ENCODE measurements at regions not wholly inside any gene's neighbourhood (a gene's known extent, or its start where the extent isn't known, plus 50 kb on each side); places are given as distances from the start of the nearest gene placed in this dataset.

- TF ChIP-seq ZNF776 (CRISPR knock-in tag; IDR thresholded peaks at IDR 0.05) (no peak), KDM5B (CRISPR knock-in tag; IDR thresholded peaks at IDR 0.05; ENCODE audit: borderline replicate concordance) (no peak), ZNF781 (CRISPR knock-in tag; IDR thresholded peaks at IDR 0.05; ENCODE audit: borderline replicate concordance, not compliant biosample characterization) (no peak), HNF1B (CRISPR knock-in tag; IDR thresholded peaks at IDR 0.05) (no peak), HDAC6 (IDR thresholded peaks at IDR 0.05; ENCODE audit: low read depth, low read length) (no peak)
Measured at GRCh38 chr15:55037071-55037470, 159.7 kb downstream of the RSL24D1 start (continued).

GRCh38 chr15:55035749-55036148 is 161.0 kb downstream of the RSL24D1 start:
- H4K20me1 ChIP-seq (ENCODE audit: insufficient read depth, low read length), result no peaks in the 10 kb centered on the region
- CTCF ChIA-PET (ENCODE audit: low intra/inter-chr PET ratio, low total read pairs), result no interaction called here

More at GRCh38 chr15:55035749-55036148, 161.0 kb downstream of the RSL24D1 start:
- no TSS peak for BruUV-seq (replicated peaks)
- Histone ChIP-seq H3K4me2 (ENCODE audit: low read depth, low read length) (no peak overlapping the region), H3K79me2 (ENCODE audit: insufficient read depth, low read length) (no peaks in the 10 kb centered on the region), H3K9me3 (ENCODE audit: low read length) (no peaks in the 10 kb centered on the region), H3K27ac (ENCODE audit: extremely low read length, insufficient read depth, low read length) (no peak overlapping the region), H3K9ac (ENCODE audit: insufficient read depth, low read depth, low read length) (no peak overlapping the region), H3K36me3 (replicated peaks in 1 of 2; ENCODE audit: control insufficient read depth in 1 of 2, insufficient read depth in 2 of 2, low read length in 2 of 2) (no peaks in the 10 kb centered on the region), H3K4me3 (replicated peaks in 1 of 3; ENCODE audit: insufficient read depth in 1 of 3, low read depth in 2 of 3, low read length in 3 of 3) (no peak overlapping the region), H3K4me1 (ENCODE audit: insufficient read depth, low read length) (no peaks in the 10 kb centered on the region), H3K27me3 (ENCODE audit: control insufficient read depth in 1 of 2, insufficient read depth in 2 of 2, low read length in 2 of 2) (no peaks in the 10 kb centered on the region), H2AFZ (ENCODE audit: low read length) (no peak overlapping the region)
- FAIRE-seq, result no peak
- in situ Hi-C loops (cut with HindIII; ENCODE audit: extremely low pct_ligation_motif_present, low pct_unique_long_range_greater_than_20kb), result no loop called here
- POLR2A ChIA-PET, result no interaction called here
- no peak for DNase-seq (ENCODE audit: low spot score)
- no peak for ATAC-seq
- WGBS (ENCODE audit: low lambda C conversion rate), result 19% methylated on average over 2 of the region's 2 CpGs
- intact Hi-C loops (cut with micrococcal nuclease; ENCODE audit: unreplicated experiment), result no loop called here
- TF ChIP-seq ZNF33A (CRISPR knock-in tag; IDR thresholded peaks at IDR 0.05; ENCODE audit: borderline replicate concordance), result no peak
- no peak for TF ChIP-seq ZHX1 (CRISPR knock-in tag; IDR thresholded peaks at IDR 0.05; ENCODE audit: low read depth)
- peak; percentile 14; the same call in 1 of the 2 replicates for TF ChIP-seq CTCF (CRISPR knock-in tag; IDR thresholded peaks at IDR 0.05)
- no peak for TF ChIP-seq ZIK1 (CRISPR knock-in tag; IDR thresholded peaks at IDR 0.05; ENCODE audit: borderline replicate concordance, low read depth)
- no peak for TF ChIP-seq ATAD3A (CRISPR knock-in tag; IDR thresholded peaks at IDR 0.05)
- TF ChIP-seq CHCHD3 (CRISPR knock-in tag; IDR thresholded peaks at IDR 0.05), result no peak
- no peak for TF ChIP-seq NFIC (IDR thresholded peaks at IDR 0.05; ENCODE audit: low read length)
- no peak for TF ChIP-seq ZNF724P (CRISPR knock-in tag; IDR thresholded peaks at IDR 0.05; ENCODE audit: borderline replicate concordance)

Data from HepG2 (cell line).